Bronchial epithelial cell (primary cell): ENCODE measurements at regions not wholly inside any gene's neighbourhood (a gene's known extent, or its start where the extent isn't known, plus 50 kb on each side); places are given as distances from the start of the nearest gene placed in this dataset.
"Not testable (repeated sequence)": the region's sequence is repeated elsewhere in the genome, so short reads cannot be mapped to it uniquely, and the experiment has no call there.

Experiments used
- DNase-seq: peaks from one replicate; pipeline ENCODE4 v3.0.0-alpha.2; 2010; ENCODE audit warnings: low read depth
- FAIRE-seq: peaks from 2 replicates; lab custom pipeline; 2011; peaks lifted over from hg19 to GRCh38; lab: Jason Lieb, UNC
- H3K27me3 ChIP-seq: 2 replicates; pipeline ENCODE4 v1.5.1; 2011; ENCODE audit warnings: low read length; ENCODE audit not compliant: control insufficient read depth, insufficient read depth
- H3K36me3 ChIP-seq: 2 replicates; pipeline ENCODE4 v1.5.1; 2011; ENCODE audit warnings: low read length; ENCODE audit not compliant: control insufficient read depth, insufficient read depth
- H3K4me3 ChIP-seq: 2 replicates; pipeline ENCODE4 v1.5.1; 2011; ENCODE audit warnings: mild to moderate bottlenecking, low read depth, low read length, control low read depth
- TF ChIP-seq, protein P1 (sequence below): IDR thresholded peaks from 2 replicates; pipeline ENCODE4 v1.5.1; 2011; ENCODE audit warnings: mild to moderate bottlenecking, moderate library complexity, low read length, control low read depth, inconsistent platforms; ENCODE audit not compliant: insufficient read depth, severe bottlenecking

DNA sequence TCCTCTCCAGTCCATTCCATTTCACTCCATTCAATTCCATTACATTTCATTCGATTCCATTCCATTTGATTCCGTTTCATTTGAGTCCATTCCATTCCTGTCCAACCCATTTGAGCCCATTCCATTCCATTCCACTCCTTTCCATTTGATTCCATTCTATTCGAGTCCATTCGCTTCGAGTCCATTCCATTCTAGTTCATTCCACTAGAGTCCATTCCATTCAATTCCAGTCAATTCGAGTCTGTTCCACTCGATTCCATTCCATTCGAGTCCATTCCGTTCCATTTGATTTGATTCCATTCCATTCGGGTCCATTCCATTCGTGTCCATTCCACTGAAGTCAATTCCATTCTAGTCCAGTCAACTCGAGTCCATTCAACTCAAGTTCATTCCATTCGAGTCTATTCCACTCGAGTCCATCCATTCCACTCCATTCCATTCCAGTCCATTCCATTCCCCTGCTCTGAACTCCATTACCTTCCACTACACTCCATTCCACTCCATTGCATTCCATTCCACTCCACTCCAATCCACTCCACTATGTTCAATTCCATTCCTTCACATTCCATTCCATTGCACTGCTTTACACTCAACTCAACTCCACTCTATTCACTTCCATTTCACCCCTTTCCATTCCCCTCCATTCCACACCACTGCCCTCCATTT is 2569.4 kb upstream of the TPTE start:
- DNase-seq (no peak), FAIRE-seq (no peak)
- TF ChIP-seq, protein P1, sequence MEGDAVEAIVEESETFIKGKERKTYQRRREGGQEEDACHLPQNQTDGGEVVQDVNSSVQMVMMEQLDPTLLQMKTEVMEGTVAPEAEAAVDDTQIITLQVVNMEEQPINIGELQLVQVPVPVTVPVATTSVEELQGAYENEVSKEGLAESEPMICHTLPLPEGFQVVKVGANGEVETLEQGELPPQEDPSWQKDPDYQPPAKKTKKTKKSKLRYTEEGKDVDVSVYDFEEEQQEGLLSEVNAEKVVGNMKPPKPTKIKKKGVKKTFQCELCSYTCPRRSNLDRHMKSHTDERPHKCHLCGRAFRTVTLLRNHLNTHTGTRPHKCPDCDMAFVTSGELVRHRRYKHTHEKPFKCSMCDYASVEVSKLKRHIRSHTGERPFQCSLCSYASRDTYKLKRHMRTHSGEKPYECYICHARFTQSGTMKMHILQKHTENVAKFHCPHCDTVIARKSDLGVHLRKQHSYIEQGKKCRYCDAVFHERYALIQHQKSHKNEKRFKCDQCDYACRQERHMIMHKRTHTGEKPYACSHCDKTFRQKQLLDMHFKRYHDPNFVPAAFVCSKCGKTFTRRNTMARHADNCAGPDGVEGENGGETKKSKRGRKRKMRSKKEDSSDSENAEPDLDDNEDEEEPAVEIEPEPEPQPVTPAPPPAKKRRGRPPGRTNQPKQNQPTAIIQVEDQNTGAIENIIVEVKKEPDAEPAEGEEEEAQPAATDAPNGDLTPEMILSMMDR = no peak
- no peaks in the 10 kb centered on the region for H3K27me3 ChIP-seq
- no peak overlapping the region for H3K4me3 ChIP-seq
- no peaks in the 10 kb centered on the region for H3K36me3 ChIP-seq

DNA sequence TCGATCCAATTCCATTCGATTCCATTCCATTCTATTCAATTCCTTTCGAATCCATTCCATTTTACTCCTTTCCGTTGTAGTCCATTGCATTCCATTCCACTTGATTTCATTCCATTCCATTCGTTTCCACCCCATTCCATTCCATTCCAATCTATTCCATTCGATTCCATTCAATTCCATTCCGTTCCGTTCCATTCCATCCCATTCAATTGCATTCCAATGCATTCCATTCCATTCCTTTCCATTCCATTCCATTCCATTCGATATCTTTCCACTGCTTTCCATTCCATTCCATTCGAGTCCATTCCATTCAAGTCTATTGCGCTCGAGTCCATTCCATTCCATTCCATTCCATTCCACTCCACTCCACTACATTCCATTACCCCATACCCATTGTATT is 2568.7 kb upstream of the TPTE start:
- no peaks in the 10 kb centered on the region for H3K36me3 ChIP-seq
- DNase-seq = no peak
- no peak for FAIRE-seq
- H3K27me3 ChIP-seq = no peaks in the 10 kb centered on the region
- TF ChIP-seq, protein P1 = no peak
- no peak overlapping the region for H3K4me3 ChIP-seq

DNA sequence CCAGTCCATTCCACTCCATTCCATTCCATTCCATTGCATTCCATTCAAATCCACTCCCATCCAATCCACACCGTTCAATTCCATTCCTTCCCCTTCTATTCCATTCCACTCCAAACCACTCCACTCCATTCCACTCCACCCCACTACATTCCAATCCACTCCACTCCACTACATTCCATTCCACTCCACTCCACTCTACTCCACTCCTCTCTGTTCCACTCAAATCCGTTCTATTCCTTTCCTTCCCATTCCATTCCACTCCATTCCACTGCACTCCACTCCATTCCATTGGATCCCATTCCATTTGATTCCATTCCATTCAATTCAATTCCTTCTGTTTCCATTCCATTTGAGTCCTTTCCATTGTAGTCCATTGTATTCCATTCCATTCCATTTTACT is 2568.3 kb upstream of the TPTE start:
- TF ChIP-seq, protein P1 = no peak
- DNase-seq (no peak), FAIRE-seq (no peak)
- no peak overlapping the region for H3K4me3 ChIP-seq
- H3K27me3 ChIP-seq = no peaks in the 10 kb centered on the region
- no peaks in the 10 kb centered on the region for H3K36me3 ChIP-seq

DNA sequence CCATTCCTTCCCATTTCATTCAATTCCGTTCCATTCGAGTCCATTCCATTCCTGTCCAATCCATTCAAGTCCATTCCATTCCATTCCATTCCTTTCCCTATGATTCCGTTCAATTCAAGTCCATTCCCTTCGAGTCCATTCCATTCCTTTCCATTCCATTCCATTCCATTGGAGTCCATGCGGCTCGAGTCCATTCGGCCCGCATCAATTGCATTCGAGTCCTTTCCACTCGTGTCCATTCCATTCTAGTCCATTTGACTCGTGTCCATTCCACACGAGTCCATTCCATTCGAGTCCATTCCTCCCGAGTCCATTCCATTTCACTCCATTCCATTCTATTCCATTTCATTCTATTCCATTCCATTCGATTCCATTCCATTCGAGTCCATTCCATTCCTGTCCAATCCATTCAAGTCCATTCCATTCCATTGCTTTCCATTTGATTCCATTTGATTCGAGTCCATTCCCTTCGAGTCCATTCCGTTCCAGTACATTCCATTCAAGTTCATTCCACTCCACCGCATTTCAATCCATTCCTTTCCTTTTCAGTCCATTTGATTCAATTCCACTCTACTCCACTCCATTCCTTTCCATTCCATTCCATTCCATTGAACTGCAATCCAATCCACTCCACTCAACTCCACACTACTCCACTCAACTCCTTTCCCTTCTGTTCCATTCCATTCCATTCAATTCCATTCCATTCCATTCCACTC is 2565.9 kb upstream of the TPTE start:
- not testable (repeated sequence) for H3K4me3 ChIP-seq, H3K36me3 ChIP-seq, DNase-seq, H3K27me3 ChIP-seq, FAIRE-seq

DNA sequence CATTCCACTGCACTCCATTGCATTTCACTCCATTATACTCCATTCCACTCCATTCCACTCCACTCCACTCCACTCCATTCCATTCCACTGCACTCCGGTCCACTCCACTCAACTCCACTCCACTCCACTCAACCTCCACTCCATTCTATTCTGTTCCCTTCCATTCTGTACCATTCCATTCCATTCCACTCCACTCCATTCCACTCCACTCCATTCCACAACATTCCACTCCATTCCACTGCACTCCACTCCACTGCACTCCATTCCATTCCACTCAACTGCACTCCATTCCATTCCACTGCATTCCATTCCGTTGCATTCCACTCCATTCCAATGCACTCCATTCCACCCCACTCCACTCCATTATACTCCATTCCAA is 2565.3 kb upstream of the TPTE start:
- FAIRE-seq, H3K36me3 ChIP-seq, DNase-seq, H3K4me3 ChIP-seq, H3K27me3 ChIP-seq: not testable (repeated sequence)

DNA sequence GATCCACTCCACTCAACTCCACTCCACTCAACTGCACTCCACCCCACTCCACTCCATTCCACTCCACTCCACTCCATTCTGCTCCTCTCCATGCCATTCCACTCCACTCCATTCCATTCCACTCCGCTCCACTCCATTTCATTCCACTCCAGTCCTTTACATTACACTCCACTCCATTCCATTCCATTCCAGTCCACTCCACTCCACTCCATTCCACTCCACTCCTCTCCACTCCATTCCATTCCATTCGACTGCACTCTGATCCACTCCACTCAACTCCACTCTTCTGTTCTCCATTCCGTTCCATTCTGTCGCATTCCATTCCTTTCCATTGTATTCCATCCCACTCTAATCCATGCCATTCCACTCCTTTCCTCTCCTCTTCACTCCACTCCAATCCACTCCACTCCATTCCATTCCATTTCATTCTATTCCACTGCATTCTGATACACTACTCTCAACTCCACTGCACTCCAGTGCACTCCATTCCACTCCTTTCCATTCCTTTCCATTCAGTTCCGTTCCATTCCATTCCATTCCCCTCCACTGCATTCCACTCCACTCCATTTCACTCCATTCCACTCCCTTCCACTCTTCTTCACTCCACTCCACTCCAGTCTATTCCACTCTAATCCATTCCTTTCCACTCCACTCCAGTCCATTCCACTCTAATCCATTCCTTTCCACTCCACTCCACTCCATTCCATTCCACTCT is 2564.2 kb upstream of the TPTE start:
- not testable (repeated sequence) for H3K27me3 ChIP-seq, H3K36me3 ChIP-seq, DNase-seq, H3K4me3 ChIP-seq, FAIRE-seq

DNA sequence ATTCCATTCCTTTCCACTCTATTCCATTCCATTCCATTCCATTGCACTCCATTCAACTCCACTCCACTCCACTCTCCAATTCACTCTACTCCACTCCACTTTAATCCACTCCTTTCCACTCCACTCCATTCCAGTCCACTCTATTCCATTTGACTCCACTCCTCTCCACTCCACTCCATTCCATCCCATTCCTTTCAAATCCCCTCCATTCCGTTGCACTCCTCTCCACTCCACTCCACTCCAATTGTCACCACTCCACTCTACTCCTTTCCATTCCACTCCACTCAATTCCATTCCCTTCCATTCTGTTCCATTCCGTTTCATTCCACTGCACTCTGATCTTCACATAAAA is 2563.7 kb upstream of the TPTE start:
- H3K4me3 ChIP-seq = no peak overlapping the region
- no peaks in the 10 kb centered on the region for H3K27me3 ChIP-seq
- TF ChIP-seq, protein P1 = no peak
- DNase-seq = no peak
- FAIRE-seq = no peak
- H3K36me3 ChIP-seq = no peaks in the 10 kb centered on the region
